ENCODE measurements at regions not wholly inside any gene's neighbourhood (a gene's known extent, or its start where the extent isn't known, plus 50 kb on each side); places are given as distances from the start of the nearest gene placed in this dataset.
"Not testable (repeated sequence)": the region's sequence is repeated elsewhere in the genome, so short reads cannot be mapped to it uniquely, and the experiment has no call there.

DNA sequence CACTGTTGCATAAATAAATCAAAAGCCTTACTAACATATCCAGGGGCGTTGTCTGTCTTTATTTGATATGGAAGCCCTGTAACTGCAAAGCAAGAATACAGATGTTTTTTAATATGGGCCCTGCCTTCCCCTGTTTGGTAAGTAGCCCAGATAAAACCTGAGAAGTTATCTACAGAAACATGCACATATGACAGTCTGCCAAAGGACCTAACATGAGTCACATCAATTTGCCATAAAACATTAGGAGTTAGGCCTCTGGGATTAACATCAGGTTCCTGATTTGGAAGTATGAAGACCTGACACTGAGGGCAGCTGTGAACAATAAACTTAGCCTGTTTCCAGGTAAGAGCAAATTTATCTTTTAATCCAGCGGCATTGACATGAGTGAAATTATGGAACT lies 1588.8 kb downstream of the REEP3 start:
- no peak for DNase-seq

DNA sequence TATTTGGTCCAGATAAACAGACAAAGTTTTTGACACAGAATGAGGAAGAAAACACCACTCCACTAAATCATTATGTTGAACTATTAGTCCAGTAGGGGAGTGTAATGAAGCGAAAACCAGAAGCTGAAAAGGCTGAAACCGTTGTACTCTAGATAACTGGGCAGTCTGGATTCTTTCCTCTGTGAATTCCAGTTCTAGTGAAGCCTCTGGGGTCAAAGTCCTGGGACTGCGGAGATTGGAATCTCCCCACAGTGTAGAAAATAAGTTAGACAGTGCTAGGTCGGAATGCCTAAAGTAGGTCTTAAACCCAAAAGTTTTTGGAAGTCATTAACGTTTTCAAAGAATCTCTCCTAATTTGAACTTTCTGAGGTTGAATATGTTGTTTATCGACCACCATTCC lies 1589.9 kb downstream of the REEP3 start:
- not testable (repeated sequence) for DNase-seq

DNA sequence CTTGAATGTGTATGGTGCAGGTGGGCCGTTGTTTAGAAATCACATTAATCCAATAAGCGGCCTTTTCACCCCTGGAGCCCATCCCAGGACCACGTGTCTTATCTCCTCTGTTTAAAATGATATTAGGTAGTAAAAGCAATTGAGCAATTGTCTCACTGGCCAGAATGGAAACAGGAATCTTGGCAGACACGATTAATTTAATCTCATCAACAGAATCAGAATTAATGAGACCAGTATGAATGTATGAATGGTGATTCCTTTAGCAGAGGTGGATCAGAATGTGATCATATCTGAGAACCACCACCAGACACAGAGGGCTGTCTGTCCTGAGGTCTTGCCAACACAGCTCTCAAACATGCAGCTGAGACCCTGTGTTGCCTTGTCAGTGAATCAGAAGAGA lies 1591.4 kb downstream of the REEP3 start:
- DNase-seq: no peak

DNA sequence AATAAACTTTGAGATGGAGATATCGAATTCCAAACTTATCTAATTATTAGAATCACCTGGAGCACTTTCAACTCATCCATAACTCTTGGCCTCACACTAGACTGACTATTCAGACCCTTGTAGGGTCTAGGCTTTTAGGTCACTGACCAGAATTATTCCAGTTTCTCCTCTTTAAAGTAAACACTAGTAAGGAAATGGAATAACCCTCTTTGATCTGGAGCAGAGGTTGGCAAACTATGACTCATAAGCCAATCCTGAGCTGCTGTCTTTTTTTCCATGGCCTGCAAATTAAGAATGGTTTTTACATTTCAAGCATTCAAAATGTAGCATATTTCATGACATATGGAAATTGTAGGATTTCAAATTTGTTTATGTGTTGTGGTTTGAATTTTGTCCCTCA lies 1601.9 kb downstream of the REEP3 start:
- no peak for DNase-seq

DNA sequence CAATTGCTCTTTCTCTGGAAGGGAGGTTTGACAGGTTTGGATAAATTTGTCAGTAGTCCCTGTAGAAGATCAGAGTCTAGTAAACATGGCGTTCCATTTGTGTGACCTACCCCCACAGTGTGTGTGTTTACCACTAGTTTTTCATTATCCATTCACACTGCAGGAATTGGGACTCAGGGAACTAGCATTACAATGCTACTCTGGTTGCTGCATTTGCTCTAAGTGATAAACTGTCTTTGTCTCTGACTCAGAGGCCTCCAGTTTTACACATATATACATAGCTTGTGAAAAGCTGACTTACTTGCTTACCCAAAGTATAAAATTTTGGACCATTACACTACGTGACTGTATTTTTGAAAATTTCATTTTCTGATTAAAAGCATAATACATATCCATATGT lies 1604.0 kb downstream of the REEP3 start:
- no peak for DNase-seq

DNA sequence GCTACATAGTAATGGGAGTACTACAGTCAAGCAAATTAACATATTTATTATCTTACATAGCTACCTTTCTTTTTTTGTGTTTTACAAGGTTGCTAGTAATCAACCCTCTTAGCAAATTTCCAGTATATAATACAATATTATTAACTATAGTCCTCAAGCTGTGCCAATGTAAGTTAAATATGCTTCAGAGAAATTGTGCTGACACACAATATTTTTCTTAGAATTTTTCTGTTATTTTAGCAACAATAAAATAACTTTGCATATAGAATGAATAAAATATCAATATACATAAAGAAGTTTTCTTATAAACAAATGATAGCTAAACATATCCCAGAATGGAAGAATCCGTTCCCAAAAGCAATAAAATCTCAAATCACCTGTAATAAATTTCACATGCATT lies 1605.1 kb downstream of the REEP3 start:
- DNase-seq: no peak

DNA sequence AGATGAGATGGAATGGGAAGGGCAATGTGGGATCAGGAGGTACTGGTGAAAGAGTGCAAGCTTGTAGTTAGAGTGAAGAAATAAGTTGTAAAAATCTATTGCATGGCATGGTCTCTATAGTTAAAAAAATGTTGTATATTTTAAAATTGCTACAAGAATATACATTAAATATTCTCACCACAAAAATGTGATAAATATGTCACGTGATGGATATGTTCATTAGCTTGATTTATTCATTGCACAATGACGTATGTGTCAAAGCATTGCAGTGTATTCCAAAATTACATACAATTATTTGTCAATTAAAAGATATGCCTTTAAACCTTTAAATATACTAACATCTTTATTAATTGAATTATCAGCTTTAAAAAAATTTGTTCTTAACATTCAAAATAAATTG lies 1607.1 kb downstream of the REEP3 start:
- no peak for DNase-seq

DNA sequence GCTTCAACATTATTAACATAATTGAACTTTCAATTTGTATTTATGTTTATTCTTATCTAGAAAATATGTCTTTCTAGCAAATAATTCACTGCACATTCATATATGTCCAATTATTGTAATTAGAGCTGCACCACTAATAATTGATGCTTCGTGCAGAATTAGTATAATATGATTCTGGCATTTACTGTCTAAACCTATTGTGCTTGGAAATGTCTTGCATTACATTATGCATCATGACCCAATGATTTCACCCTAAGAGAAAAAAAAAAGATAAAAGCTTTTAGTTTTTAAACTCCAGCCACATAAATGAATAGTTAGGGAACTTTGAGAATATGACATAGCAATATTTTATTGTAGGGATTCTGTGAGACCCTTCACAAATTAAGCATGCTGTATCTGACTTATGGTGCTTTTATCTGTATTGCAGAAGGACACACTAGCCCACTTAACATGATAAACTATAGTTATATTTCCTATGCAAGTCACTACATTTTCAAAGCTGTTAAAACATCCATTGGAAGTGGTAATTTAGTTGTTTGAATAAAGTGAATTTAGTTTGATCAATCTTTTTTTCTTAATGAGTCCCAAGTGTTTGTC lies 1609.1 kb downstream of the REEP3 start:
- no peak for DNase-seq

DNA sequence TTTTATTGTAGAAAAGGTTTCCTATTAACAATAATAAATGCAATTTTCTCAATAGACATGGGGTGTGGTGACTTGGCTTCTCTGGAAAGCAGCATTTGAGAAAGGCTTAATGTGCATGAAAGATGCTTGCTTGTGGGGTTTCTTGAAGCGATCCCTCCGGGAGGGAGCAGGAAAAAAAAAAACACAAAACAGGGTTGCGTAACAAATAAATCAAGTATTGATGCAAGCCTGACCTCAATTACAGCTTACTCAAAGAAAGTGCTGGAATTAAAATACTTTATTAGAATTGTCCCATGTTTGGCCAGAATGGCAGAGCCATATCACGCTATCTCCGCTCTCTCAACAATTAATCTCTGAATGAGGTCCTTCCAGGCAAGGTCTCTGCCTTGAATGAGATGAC lies 1612.5 kb downstream of the REEP3 start:
- no peak for DNase-seq

DNA sequence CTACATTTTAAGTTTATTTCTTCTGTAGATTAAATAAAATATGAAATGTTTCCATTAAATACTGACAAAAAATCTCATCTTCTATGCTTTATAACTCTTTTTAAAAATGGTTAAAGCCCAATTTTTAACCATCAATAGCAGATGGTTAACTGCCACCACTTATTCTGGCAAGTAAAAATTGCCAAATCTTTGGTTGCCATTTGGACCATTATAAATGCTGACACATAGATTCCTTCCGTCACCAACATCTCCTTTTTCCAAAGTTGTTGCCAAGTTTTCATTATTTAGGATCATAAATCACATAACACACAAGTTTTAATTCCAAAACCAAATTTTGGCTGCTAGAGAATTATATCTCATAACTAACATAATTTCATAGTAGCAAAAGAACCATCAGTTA lies 1614.3 kb downstream of the REEP3 start:
- no peak for DNase-seq

DNA sequence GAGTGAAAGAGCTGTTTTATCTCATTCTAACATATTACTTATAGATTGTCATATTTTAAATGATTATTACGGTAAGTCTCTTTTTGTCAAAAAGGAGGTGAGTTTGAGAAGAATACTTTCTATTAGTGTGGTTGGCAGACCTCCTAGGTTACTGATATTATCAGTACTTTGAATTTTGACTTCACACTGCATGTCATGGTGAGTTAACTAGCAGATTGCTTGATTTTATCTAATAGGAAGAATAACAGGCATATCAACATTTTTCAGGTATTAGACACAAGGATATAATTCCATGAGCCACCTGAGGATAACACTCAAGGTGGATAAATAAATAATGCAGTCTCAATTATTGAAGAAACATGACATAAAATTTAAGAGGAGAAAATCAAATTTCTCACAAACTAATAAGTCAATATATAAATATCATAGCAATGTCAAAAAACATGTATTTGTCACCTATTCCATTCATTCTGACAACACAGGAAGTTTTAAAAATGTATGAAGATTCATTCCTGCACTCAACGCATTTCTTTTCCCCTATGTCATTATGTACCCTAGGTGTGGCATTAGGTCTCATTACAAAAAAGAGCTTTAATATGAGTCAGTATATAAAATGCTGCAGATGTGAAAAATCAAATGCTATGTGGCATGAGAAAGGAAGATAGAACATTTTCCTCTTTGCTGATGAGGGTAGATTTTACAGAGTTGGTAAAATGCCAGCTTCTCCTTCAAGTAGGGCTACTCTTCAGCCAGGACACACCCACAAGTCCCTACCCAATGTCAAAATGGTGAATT lies 1621.6 kb downstream of the REEP3 start:
- DNase-seq: no peak

DNA sequence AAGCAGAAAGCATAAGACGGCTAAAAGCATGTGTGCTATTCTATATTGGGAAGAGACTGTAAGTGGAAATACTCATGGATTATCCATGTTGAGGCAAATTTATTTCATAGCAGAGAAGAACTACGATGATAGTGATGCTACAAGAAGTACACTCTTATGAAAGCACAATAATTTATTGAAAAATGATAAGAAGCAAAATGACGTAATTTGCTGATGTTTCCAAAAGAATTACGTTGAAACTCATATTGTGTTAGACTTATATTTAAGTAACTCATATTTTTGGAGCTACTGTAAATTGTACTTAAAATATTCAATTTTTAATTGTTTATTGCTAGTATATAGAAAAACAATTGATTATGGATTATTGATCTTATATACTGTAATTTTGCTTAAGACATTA lies 1622.5 kb downstream of the REEP3 start:
- no peak for DNase-seq

DNA sequence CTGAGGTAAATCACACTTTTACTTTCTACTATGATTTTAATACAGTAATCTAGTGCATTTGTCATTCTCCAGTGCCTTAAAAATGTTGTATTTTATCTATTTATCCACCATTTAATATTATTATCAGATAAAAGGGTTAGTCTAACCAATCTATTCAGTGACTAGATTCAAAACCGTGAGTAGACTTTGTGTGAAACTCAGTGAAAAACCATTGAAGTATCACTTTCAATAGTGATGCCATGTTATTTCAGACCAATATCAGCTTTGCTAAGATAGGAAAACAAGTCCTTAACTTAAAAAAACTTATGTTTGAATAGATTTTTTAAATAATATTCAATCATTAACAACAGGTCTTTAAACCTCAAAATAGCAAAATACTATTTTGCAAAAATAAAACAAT lies 1628.7 kb downstream of the REEP3 start:
- DNase-seq: no peak

DNA sequence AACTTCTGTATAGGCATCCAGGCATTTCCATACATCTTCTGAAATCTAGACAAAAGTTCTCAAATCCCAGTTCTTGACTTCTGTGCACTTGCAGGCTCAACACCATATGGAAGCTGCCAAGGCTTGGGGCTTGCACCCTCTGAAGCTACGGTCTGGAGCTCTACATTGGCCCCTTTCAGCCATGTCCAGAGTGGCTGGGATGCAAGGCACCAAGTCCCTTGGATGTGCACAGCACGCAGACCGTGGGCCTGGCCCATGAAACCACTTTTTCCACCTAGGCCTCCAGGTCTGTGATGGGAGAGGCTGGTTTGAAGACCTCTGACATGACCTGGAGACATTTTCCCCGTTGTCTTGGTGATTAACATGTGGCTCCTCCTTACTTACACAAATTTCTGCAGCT lies 1645.1 kb downstream of the REEP3 start:
- DNase-seq: no peak

DNA sequence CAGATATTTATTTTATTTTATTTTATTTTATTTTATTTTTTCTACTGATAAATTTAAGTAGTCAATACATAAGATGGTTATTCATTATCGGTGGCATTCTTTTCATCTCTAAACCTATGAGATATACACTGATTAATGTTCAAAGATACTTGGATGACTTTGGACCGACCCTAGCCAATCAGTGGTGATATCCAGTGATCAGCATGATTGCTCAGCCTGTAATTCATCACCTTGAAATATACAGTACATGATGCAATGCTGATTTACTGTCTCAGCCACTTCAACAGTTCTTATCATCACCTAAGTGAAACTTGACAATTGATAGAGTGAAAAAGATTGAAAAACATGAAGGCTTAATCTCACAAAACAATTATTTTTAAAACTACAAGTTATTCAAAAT lies 1651.0 kb downstream of the REEP3 start:
- no peak for DNase-seq

DNA sequence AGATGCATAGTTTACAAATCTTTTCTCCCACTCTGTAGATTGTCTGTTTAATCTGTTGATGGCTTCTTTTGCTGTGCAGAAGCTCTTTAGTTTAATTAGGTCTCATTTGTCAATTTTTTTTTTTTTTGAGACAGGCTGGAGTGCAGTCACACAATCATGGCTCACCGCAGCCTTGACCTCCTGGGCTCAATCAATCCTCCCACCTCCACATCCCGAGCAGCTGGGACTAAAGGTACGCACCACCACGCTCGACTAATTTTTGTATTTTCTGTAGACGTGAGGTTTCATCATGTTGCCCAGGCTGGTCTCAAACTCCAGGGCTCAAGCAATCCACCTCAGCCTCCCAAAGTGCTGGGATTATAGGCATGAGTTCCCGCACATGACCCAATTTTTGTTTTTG lies 1655.8 kb downstream of the REEP3 start:
- DNase-seq: no peak

DNA sequence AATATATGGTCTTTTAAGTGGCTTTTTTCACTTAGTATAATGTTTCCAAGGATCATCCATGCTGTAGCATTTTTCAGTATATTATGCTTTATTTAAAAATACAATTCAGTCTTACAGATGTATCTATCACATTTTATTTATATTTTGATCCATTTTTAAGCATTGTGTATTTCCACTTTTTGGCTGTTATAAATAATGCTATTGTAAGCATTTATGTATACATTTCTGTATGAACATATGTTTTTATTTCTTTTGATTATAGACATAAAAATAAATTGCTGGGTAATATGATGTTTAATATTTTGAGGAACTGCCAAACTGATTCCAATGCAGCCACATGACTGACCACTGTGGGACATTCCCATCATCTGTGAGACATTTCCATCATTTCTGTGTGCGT lies 1662.0 kb downstream of the REEP3 start:
- no peak for DNase-seq

DNA sequence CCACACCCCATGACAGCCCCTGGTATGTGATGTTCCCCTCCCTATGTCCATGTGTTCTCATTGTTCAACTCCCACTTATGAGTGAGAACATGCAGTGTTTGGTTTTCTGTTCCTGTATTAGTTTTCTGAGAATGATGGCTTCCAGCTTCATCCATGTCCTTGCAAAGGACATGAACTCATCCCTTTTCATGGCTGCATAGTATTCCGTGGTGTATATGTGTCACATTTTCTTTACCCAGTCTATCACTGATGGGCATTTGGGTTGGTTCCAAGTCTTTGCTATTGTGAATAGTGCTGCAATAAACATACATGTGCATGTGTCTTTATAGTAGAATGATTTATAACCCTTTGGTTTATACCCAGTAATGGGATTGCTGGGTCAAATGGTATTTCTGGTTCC lies 1665.5 kb downstream of the REEP3 start:
- DNase-seq: not testable (repeated sequence)

DNA sequence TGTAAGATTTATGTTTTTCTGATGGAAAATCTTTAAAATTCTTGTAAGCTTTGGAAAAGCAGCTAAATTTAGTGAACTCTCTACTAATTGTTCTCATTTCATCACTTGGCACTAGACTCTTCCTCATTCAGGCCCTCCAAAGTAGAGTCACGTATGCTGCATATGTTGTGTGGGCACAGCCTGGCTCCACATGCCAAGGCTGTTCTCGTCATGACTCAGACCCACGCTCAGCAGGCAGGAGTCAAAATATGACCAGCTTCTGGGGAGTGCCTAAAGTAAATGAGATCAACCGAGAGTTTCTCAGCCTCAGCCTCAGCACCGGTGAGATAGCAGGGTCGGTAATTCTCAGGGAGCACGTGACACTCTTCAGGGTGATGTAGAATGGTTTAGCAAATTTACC lies 1672.9 kb downstream of the REEP3 start:
- DNase-seq: no peak

DNA sequence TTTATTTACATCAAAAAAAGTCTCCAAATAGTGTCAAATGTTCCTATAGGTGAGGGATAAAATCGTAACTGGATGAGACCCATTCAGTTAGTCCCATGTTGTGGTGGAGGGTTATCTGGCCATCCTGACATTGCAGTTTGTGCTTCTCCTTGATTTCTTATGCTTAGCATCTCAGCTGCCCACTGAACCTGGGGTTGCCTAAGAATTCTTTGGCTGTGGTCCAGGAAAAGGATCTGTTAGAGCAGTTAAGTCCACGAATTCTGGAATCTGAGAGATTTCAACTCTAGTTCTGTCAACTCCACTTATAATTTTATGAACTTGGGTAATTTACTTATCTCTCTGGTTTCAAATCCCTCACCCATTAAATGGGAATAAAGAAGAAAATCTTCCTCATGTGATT lies 1673.4 kb downstream of the REEP3 start:
- DNase-seq: no peak

DNA sequence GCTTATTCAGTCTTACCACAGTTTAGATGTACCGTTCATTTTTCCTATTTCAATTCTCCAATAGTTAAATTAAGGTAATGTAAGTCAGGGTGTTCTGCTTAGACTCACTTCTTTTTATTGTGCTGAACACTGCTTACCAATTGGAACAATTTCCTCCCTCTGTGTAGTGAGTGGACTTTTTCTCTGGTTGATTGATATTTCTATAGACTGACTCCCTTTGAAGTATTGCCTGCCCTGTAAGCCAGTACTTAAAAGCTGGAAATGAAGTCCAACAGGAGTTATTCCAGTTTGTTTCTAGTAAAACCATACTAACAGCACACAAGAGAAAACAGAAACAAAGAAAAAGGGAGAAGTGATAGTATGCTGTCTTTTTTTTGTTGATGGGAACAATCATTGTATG lies 1674.9 kb downstream of the REEP3 start:
- no peak for DNase-seq

DNA sequence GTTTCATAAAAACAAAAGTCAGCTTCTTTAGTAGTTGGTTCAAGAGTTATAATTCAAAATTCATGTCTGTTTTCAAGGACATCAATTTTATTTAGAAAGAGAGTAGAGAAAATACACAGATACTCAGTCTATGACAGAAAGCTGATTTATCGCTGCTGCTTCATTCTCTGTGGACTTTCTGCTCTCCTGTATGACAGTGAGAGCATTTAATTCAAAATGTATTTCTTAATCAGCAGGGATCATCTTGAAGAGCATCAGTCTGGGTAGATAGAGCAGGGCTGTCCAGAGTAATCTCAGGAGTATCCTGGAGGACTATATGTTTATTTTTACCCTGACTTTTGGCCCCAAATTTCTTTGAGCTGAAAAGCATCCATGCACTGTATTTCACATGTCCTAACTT lies 1676.7 kb downstream of the REEP3 start:
- DNase-seq: no peak

DNA sequence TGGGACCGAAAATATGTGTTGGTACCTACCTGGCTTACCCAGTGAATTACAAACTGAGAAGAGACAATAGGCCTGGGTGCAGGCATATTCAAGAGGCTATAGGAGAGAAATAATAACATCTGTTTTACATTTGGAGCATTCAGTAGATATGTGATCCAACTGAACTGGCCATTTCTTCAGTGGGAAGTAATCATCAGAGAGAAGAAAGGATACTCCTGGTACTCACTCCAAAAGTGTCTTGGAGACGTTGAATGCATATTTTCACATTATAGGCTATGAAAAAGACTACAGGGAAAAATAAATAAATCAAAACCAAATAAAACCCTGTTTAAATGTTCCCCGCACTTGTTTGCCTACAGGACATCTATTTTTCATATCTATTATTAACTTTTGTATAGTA lies 1680.3 kb downstream of the REEP3 start:
- no peak for DNase-seq

DNA sequence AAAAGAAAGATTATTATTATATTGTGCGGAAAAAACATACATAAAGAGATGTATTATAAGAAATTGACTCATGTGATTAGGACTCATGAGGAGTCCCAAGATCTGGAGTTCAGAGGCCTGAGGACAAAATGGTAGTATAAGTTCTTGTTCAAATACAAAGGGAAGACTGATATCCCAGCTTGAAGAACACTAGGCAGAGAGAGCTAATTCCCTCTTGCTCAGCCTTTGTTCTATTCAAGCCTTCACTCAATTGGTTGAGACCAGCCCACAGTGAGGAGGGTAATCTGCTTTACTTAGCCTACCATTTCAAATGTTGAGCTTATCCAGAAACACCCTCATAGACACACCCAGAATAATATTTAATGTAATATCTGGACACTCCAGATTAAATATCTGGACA lies 1683.8 kb downstream of the REEP3 start:
- no peak for DNase-seq

DNA sequence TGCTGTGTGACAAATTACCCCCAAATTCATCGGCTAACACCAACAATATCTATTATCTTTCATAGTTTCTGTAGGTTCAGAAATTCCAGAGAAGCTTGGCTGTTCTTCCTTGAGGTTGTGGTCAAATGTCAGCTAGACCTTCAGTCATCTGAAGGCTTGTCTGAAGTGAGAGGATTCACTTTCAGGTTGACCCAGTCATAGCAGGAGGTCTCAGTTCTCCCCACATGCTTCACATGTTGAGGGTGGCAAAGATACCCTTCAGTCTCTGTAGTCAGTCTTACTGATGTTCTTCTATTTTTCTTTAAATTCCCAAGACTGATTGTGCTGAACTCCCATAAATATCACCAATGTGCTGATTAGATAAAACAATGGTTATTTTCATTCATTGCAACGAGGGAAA lies 1692.0 kb downstream of the REEP3 start:
- no peak for DNase-seq

Data from activated gamma-delta T cell (primary cell).